Heart left ventricle (tissue), 16 donors: ENCODE measurements at regions not wholly inside any gene's neighbourhood (a gene's known extent, or its start where the extent isn't known, plus 50 kb on each side); places are given as distances from the start of the nearest gene placed in this dataset.

Experiments
- ATAC-seq, 4 donors: fragments of 200-7000 bp; cut with Tn5 transposase; one replicate each; pipeline ENCODE4 v1.9.1; 2020 to 2022; ENCODE audit warnings: moderate library complexity in 4 of 4, mild to moderate bottlenecking in 3 of 4, moderate number of reproducible peaks in 1 of 4
- DNase-seq, 5 donors: peaks; one replicate each; pipeline ENCODE4 v3.0.0-alpha.2; 2020
- H3K27ac ChIP-seq, 12 donors: fragments of 200-600 bp; sonication (generic) in 4 of 12; one replicate each; pipeline versions ENCODE4 v1.5.0 to v1.8.0; 2016 to 2022; ENCODE audit warnings: mild to moderate bottlenecking in 2 of 12
- H3K27me3 ChIP-seq, 9 donors: fragments of 200-600 bp; sonication (generic) in 2 of 9; one replicate each; pipeline versions ENCODE4 v1.5.1 to v1.8.0; 2016 to 2022; ENCODE audit warnings: mild to moderate bottlenecking in 3 of 9
- H3K36me3 ChIP-seq, 9 donors: fragments of 200-600 bp; sonication (generic) in 2 of 9; one replicate each; pipeline versions ENCODE4 v1.5.0 to v1.8.0; 2018 to 2022; ENCODE audit warnings: mild to moderate bottlenecking in 2 of 9
- H3K4me1 ChIP-seq, 12 donors: fragments of 200-600 bp; sonication (generic) in 4 of 12; one replicate each; pipeline versions ENCODE4 v1.5.0 to v1.8.0; 2016 to 2022; ENCODE audit warnings: mild to moderate bottlenecking in 3 of 12
- H3K4me3 ChIP-seq, 12 donors: fragments of 200-600 bp; sonication (generic) in 4 of 12; one replicate each; pipeline versions ENCODE4 v1.5.0 to v1.8.0; 2017 to 2022; ENCODE audit warnings: mild to moderate bottlenecking in 9 of 12, moderate library complexity in 4 of 12
- H3K9me3 ChIP-seq, 12 donors: fragments of 200-600 bp; sonication (generic) in 4 of 12; one replicate each; pipeline versions ENCODE4 v1.5.0 to v1.8.0; 2016 to 2022; ENCODE audit warnings: mild to moderate bottlenecking in 1 of 12
- CTCF ChIP-seq, 12 donors: fragments of 200-600 bp; sonication (generic) in 4 of 12; IDR thresholded peaks; one replicate each; pipeline versions ENCODE4 v1.5.0 to v1.8.0; 2018 to 2022; ENCODE audit warnings: antibody characterized with exemption in 12 of 12, mild to moderate bottlenecking in 5 of 12
- POLR2A ChIP-seq, 2 donors: fragments of 450-650 bp; IDR thresholded peaks; one replicate each; pipeline ENCODE4 v1.6.1; 2017; ENCODE audit warnings: antibody characterized with exemption in 2 of 2, mild to moderate bottlenecking in 2 of 2, moderate library complexity in 2 of 2
- WGBS, 4 donors: extraction: QIAGEN DNeasy Blood & Tissue Kit in 2 of 4; methylation state at CpG; one replicate each; pipeline versions ENCODE4 v1.1.5 to v1.1.7; 2013 to 2018; 5-methylcytosine and 5-hydroxymethylcytosine counted together
- intact Hi-C, 10 donors: fragments of 100-400 bp; cut with DNase I; formaldehyde crosslinking; loops; one replicate each; pipeline versions ENCODE4 v1.11.1 to v1.14.2; 2022
- donor health status: ischemic (EF 13 %, LVEDD 7.1; RV severe dilation, severe dysfunction).
- donor health status: healthy with polysubstance abuse.
- donor health status: DM: no; HTN: yes; CAD: no.
- donor health status: DM: no; HTN: no; CAD: no.
- donor health status: ischemic (EF 25% LVEDD 6.9; RV normal size, moderate dysfunction).
- donor health status: ischemic (EF 25% LVEDD 5.7; RV mildly dilated, moderate dysfunction).
- donor health status: healthy.
- donor health status: DM: yes; HTN: yes; CAD: no.
- donor health status: ischemic (EF 35%, LVEDD 5.7; RV mildly dilated, moderate dysfunction).
- donor health status: nonischemic (EF 11% LVEDD 7.7; RV severe dilation, severe dysfunction).
- donor health status: DM: yes; HTN: yes; CAD: no.
- donor health status: PGD.
- donor health status: ischemic (EF 29% LVEDD 5.4; RV normal size, mild dysfunction).
- donor health status: nonischemic (EF 23%, LVEDD 6.1; RV moderate dilation, normal function).

- intact Hi-C loops: no loop called here
- DNase-seq (no peak), ATAC-seq (no peak)
- H3K4me1 ChIP-seq: no peaks in the 10 kb centered on the region
- no peaks in the 10 kb centered on the region for H3K9me3 ChIP-seq
- TF ChIP-seq POLR2A (IDR thresholded peaks at IDR 0.05): no peak
- TF ChIP-seq CTCF (IDR thresholded peaks at IDR 0.05): no peak
- no peak overlapping the region for H3K27ac ChIP-seq
- H3K4me3 ChIP-seq: no peak overlapping the region
- H3K36me3 ChIP-seq: no peaks in the 10 kb centered on the region
- peaks cover 0 to 15% (median 3%) of the 10 kb centered on the region in 9 donors for H3K27me3 ChIP-seq
- 59 to 84% (median 75%) methylated on average over 1 of the region's 1 CpG for WGBS, 4 donors
Observed at GRCh38 chr20:20851385-20851784, 138.9 kb upstream of the RALGAPA2 start.

GRCh38 chr20:20850407-20850806 is 138.0 kb upstream of the RALGAPA2 start:
- H3K27me3 ChIP-seq: peaks cover 0 to 13% (median 0%) of the 10 kb centered on the region in 9 donors
- ATAC-seq (no peak), DNase-seq (no peak)
- intact Hi-C loops: no loop called here
- no peaks in the 10 kb centered on the region for H3K36me3 ChIP-seq
- no peak overlapping the region for H3K27ac ChIP-seq
- no peak overlapping the region for H3K4me3 ChIP-seq
- WGBS, 4 donors: 96 to 100% (median 96%) methylated on average over 2 of the region's 2 CpGs
- no peaks in the 10 kb centered on the region for H3K9me3 ChIP-seq
- TF ChIP-seq POLR2A (IDR thresholded peaks at IDR 0.05) (no peak), CTCF (IDR thresholded peaks at IDR 0.05) (no peak)
- H3K4me1 ChIP-seq: no peaks in the 10 kb centered on the region

- Histone ChIP-seq H3K27me3 (peaks cover 0 to 16% (median 0%) of the 10 kb centered on the region in 9 donors), H3K27ac (no peak overlapping the region), H3K4me3 (no peak overlapping the region), H3K9me3 (no peaks in the 10 kb centered on the region), H3K36me3 (no peaks in the 10 kb centered on the region), H3K4me1 (no peaks in the 10 kb centered on the region)
- no peak for DNase-seq
- WGBS, 4 donors: 73 to 86% (median 82%) methylated on average over 9 of the region's 9 CpGs
- intact Hi-C loops: no loop called here
- no peak for TF ChIP-seq POLR2A (IDR thresholded peaks at IDR 0.05)
- TF ChIP-seq CTCF (IDR thresholded peaks at IDR 0.05): no peak
- no peak for ATAC-seq
Observed at GRCh38 chr20:20849161-20849560, 136.7 kb upstream of the RALGAPA2 start.

GRCh38 chr20:20847814-20848213 is 135.4 kb upstream of the RALGAPA2 start:
- DNase-seq (no peak), ATAC-seq (no peak)
- Histone ChIP-seq H3K27me3 (peaks cover 0 to 16% (median 0%) of the 10 kb centered on the region in 9 donors), H3K27ac (no peak overlapping the region), H3K9me3 (no peaks in the 10 kb centered on the region), H3K4me3 (no peak overlapping the region), H3K4me1 (no peaks in the 10 kb centered on the region), H3K36me3 (no peaks in the 10 kb centered on the region)
- TF ChIP-seq POLR2A (IDR thresholded peaks at IDR 0.05): no peak
- no peak for TF ChIP-seq CTCF (IDR thresholded peaks at IDR 0.05)
- 36 to 47% (median 45%) methylated on average over 9 to 11 of the region's 11 CpGs for WGBS, 4 donors
- intact Hi-C loops: no loop called here
